ENCODE measurements at regions not wholly inside any gene's neighbourhood (a gene's known extent, or its start where the extent isn't known, plus 50 kb on each side); places are given as distances from the start of the nearest gene placed in this dataset.

DNA sequence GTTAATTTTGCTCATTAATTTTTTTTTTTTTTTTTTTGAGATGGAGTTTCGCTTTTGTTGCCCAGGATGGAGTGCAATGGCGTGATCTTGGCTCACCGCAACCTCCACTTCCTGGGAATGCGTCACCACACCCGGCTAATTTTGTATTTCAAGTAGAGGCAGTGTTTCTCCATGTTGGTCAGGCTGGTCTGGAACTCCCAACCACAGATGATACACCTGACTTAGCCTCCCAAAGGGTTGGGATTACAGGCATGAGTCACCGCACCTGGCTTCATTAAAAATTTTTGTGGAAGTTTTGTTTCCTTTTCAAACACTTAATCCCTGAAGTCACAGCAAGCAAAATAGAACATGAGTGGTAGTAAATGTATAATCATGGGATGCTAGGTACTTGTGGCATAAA lies 857.2 kb upstream of the PHF14 start:
- no peaks in the 10 kb centered on the region for H3K36me3 ChIP-seq (ENCODE audit: insufficient read depth, low read length)

DNA sequence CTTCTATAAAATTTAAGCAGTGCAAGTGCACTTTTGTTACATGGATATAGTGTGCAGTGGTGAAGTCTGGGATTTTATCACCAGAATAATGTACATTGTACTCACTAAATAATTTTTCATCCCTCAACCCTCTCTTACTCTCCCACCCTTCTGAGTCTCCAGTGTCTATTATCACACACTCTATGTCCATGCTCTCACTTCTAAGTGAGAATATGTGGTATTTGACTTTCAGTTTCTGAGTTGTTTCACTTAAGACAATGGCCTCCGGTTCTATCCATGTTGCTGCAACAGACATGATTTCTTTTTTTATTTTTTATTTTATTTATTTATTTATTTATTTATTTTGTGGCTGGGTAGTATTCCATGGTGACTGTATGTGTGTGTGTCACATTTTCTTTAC lies 855.9 kb upstream of the PHF14 start:
- TF ChIP-seq EP300 (conservative IDR thresholded peaks at IDR 0.05; ENCODE audit: poor library complexity, severe bottlenecking) (no peak), POLR2AphosphoS5 (IDR thresholded peaks at IDR 0.05) (no peak)
- TF ChIP-seq, protein P1, sequence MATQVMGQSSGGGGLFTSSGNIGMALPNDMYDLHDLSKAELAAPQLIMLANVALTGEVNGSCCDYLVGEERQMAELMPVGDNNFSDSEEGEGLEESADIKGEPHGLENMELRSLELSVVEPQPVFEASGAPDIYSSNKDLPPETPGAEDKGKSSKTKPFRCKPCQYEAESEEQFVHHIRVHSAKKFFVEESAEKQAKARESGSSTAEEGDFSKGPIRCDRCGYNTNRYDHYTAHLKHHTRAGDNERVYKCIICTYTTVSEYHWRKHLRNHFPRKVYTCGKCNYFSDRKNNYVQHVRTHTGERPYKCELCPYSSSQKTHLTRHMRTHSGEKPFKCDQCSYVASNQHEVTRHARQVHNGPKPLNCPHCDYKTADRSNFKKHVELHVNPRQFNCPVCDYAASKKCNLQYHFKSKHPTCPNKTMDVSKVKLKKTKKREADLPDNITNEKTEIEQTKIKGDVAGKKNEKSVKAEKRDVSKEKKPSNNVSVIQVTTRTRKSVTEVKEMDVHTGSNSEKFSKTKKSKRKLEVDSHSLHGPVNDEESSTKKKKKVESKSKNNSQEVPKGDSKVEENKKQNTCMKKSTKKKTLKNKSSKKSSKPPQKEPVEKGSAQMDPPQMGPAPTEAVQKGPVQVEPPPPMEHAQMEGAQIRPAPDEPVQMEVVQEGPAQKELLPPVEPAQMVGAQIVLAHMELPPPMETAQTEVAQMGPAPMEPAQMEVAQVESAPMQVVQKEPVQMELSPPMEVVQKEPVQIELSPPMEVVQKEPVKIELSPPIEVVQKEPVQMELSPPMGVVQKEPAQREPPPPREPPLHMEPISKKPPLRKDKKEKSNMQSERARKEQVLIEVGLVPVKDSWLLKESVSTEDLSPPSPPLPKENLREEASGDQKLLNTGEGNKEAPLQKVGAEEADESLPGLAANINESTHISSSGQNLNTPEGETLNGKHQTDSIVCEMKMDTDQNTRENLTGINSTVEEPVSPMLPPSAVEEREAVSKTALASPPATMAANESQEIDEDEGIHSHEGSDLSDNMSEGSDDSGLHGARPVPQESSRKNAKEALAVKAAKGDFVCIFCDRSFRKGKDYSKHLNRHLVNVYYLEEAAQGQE (IDR thresholded peaks at IDR 0.05; ENCODE audit: borderline replicate concordance), result no peak
- Histone ChIP-seq H3K9ac (ENCODE audit: low read length) (no peak overlapping the region), H3K4me3 (ENCODE audit: low read length) (no peak overlapping the region), H3K9me2 (ENCODE audit: insufficient read depth, low read length) (no peaks in the 10 kb centered on the region), H3K27ac (ENCODE audit: low read length) (no peak overlapping the region), H3K4me2 (ENCODE audit: low read length) (no peak overlapping the region), H3K36me3 (ENCODE audit: insufficient read depth, low read length) (no peaks in the 10 kb centered on the region), H3K9me3 (ENCODE audit: low read length) (no peaks in the 10 kb centered on the region), H4K20me1 (ENCODE audit: insufficient read depth) (no peaks in the 10 kb centered on the region), H2AFZ (ENCODE audit: low read depth, low read length) (no peak overlapping the region), H3K79me2 (replicated peaks; ENCODE audit: insufficient read depth, low read length) (no peaks in the 10 kb centered on the region), H3F3A (ENCODE audit: insufficient read depth, low read length, poor library complexity, severe bottlenecking) (peaks cover 4% of the 10 kb centered on the region), H3K27me3 (ENCODE audit: insufficient read depth, low read depth, low read length) (no peaks in the 10 kb centered on the region)

More for the DNA sequence above, 857.2 kb upstream of the PHF14 start:
- Histone ChIP-seq H3K9me3 (ENCODE audit: low read length) (no peaks in the 10 kb centered on the region), H3K79me2 (replicated peaks; ENCODE audit: insufficient read depth, low read length) (no peaks in the 10 kb centered on the region), H3K4me3 (ENCODE audit: low read length) (no peak overlapping the region), H3K27me3 (ENCODE audit: insufficient read depth, low read depth, low read length) (no peaks in the 10 kb centered on the region), H3K4me2 (ENCODE audit: low read length) (no peak overlapping the region), H4K20me1 (ENCODE audit: insufficient read depth) (no peaks in the 10 kb centered on the region), H3K9ac (ENCODE audit: low read length) (no peak overlapping the region), H2AFZ (ENCODE audit: low read depth, low read length) (no peak overlapping the region), H3K27ac (ENCODE audit: low read length) (no peak overlapping the region), H3K9me2 (ENCODE audit: insufficient read depth, low read length) (no peaks in the 10 kb centered on the region), H3F3A (ENCODE audit: insufficient read depth, low read length, poor library complexity, severe bottlenecking) (peaks cover 4% of the 10 kb centered on the region)
- TF ChIP-seq POLR2AphosphoS5 (IDR thresholded peaks at IDR 0.05) (no peak), RAD21 (conservative IDR thresholded peaks at IDR 0.05) (no peak), SMC3 (conservative IDR thresholded peaks at IDR 0.05; ENCODE audit: poor library complexity) (no peak), EZH2 (IDR thresholded peaks at IDR 0.05; ENCODE audit: borderline replicate concordance, insufficient read depth, low read length, poor library complexity, severe bottlenecking) (no peak), EP300 (conservative IDR thresholded peaks at IDR 0.05; ENCODE audit: poor library complexity, severe bottlenecking) (no peak), TAF1 (IDR thresholded peaks at IDR 0.05; ENCODE audit: low read depth) (no peak), MXI1 (conservative IDR thresholded peaks at IDR 0.05; ENCODE audit: poor library complexity, severe bottlenecking) (no peak)
- TF ChIP-seq, protein P1 (IDR thresholded peaks at IDR 0.05; ENCODE audit: borderline replicate concordance), result no peak
- TF ChIP-seq, protein P2, sequence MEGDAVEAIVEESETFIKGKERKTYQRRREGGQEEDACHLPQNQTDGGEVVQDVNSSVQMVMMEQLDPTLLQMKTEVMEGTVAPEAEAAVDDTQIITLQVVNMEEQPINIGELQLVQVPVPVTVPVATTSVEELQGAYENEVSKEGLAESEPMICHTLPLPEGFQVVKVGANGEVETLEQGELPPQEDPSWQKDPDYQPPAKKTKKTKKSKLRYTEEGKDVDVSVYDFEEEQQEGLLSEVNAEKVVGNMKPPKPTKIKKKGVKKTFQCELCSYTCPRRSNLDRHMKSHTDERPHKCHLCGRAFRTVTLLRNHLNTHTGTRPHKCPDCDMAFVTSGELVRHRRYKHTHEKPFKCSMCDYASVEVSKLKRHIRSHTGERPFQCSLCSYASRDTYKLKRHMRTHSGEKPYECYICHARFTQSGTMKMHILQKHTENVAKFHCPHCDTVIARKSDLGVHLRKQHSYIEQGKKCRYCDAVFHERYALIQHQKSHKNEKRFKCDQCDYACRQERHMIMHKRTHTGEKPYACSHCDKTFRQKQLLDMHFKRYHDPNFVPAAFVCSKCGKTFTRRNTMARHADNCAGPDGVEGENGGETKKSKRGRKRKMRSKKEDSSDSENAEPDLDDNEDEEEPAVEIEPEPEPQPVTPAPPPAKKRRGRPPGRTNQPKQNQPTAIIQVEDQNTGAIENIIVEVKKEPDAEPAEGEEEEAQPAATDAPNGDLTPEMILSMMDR (IDR thresholded peaks at IDR 0.05; ENCODE audit: poor library complexity, severe bottlenecking), result no peak

All from neural cell (in vitro differentiated cells).